ENCODE measurements at regions not wholly inside any gene's neighbourhood (a gene's known extent, or its start where the extent isn't known, plus 50 kb on each side); places are given as distances from the start of the nearest gene placed in this dataset.
"Not testable (repeated sequence)": the region's sequence is repeated elsewhere in the genome, so short reads cannot be mapped to it uniquely, and the experiment has no call there.

DNA sequence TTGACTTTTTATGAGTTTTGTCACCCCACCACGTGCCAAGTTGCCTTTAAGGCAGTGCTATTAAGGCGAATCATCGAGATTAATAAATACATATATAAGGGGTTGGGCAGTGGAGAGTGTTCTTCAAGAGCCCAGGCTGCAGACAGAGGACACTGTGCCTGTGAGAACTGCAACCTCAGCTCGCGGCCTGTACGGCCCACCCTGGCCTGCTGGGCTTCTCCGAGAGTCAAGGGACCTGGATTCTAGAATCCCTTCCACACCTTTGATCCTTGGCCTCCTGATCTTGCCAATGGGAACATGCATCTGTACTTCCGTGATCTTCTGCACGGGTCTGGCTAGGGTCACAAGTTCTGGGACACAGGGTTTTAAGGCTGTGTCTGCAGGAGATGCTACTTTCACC is 54.5 kb downstream of the IRX5 start:
- no peak overlapping the region for H3K27ac ChIP-seq
- TF ChIP-seq ZFX (IDR thresholded peaks at IDR 0.05), result no peak
- TF ChIP-seq, protein P1, sequence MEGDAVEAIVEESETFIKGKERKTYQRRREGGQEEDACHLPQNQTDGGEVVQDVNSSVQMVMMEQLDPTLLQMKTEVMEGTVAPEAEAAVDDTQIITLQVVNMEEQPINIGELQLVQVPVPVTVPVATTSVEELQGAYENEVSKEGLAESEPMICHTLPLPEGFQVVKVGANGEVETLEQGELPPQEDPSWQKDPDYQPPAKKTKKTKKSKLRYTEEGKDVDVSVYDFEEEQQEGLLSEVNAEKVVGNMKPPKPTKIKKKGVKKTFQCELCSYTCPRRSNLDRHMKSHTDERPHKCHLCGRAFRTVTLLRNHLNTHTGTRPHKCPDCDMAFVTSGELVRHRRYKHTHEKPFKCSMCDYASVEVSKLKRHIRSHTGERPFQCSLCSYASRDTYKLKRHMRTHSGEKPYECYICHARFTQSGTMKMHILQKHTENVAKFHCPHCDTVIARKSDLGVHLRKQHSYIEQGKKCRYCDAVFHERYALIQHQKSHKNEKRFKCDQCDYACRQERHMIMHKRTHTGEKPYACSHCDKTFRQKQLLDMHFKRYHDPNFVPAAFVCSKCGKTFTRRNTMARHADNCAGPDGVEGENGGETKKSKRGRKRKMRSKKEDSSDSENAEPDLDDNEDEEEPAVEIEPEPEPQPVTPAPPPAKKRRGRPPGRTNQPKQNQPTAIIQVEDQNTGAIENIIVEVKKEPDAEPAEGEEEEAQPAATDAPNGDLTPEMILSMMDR (conservative IDR thresholded peaks at IDR 0.05), result no peak

- TF ChIP-seq, protein P1 (conservative IDR thresholded peaks at IDR 0.05), result no peak
- no peak for TF ChIP-seq ZFX (IDR thresholded peaks at IDR 0.05)
- no peak overlapping the region for H3K27ac ChIP-seq
These were observed 55.0 kb downstream of the IRX5 start for GRCh38 chr16:54985668-54986067.

DNA sequence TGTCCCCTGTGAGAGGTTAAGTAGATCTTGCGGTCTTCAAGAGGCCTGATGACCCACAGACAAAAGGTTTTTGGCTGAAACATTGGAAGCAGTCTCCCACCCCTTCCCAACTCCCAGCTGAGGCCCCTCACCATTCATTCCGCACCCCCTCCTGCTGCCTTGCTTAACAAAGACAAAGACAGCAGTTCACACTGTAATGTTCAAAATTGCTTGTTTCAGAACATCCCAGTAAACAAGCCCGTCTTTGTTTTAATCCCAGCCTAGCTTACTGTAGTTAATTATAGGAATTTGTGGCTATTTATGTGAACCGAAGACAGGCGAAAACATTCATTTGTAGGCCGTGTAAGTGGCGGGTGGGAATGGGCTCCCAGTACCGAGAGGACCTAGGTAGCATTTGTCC is 55.7 kb downstream of the IRX5 start:
- no peak overlapping the region for H3K27ac ChIP-seq
- no peak for TF ChIP-seq ZFX (IDR thresholded peaks at IDR 0.05)
- TF ChIP-seq, protein P1 (conservative IDR thresholded peaks at IDR 0.05), result no peak

- no peak overlapping the region for H3K27ac ChIP-seq
- no peak for TF ChIP-seq ZFX (IDR thresholded peaks at IDR 0.05)
- TF ChIP-seq, protein P1 (conservative IDR thresholded peaks at IDR 0.05), result no peak
These were observed 56.4 kb downstream of the IRX5 start for GRCh38 chr16:54987081-54987480.

DNA sequence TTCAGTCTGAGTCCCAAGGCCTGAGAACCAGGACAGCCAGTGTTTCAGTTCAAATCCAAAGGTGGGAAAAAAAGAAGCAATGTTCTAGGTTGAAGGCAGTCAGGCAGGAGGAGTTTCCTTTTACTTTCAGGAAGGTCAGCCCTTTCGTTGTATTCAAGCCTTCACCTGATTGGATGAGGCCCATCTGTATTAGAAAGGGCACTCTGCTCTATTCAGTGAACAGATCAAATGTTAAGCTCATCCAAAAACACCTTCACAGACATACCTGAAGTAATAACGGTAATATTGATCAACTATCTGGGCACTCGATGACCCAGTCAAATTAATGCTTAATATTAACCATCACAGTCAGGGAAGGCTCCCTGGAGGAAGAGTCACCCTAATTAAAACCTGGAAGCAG is 60.9 kb downstream of the IRX5 start:
- no peak overlapping the region for H3K27ac ChIP-seq
- no peak for TF ChIP-seq ZFX (IDR thresholded peaks at IDR 0.05)
- TF ChIP-seq, protein P1 (conservative IDR thresholded peaks at IDR 0.05), result no peak

- not testable (repeated sequence) for H3K27ac ChIP-seq
These were observed 61.3 kb downstream of the IRX5 start for GRCh38 chr16:54991946-54992345.

GRCh38 chr16:54993106-54993895 is 62.6 kb downstream of the IRX5 start:
- TF ChIP-seq ZFX (IDR thresholded peaks at IDR 0.05), result no peak
- TF ChIP-seq, protein P1 (conservative IDR thresholded peaks at IDR 0.05), result no peak

GRCh38 chr16:54996186-54996585 is 65.5 kb downstream of the IRX5 start:
- TF ChIP-seq, protein P1 (conservative IDR thresholded peaks at IDR 0.05), result no peak
- TF ChIP-seq ZFX (IDR thresholded peaks at IDR 0.05), result no peak
- no peak overlapping the region for H3K27ac ChIP-seq

More at GRCh38 chr16:54993106-54993895, 62.6 kb downstream of the IRX5 start:
- no peak overlapping the region for H3K27ac ChIP-seq
